Prostate gland (tissue), 2 donors: ENCODE measurements at regions not wholly inside any gene's neighbourhood (a gene's known extent, or its start where the extent isn't known, plus 50 kb on each side); places are given as distances from the start of the nearest gene placed in this dataset.

Experiments
- CTCF ChIP-seq, 4 experiments: fragments of 200-600 bp in 2 of 4; fragments of 450-650 bp in 2 of 4; sonication (generic) in 2 of 4; IDR thresholded peaks; 1 replicate in 3 of 4; 2 replicates in 1 of 4; pipeline ENCODE4 v1.5.1; 2016 to 2019; ENCODE audit warnings: antibody characterized with exemption in 4 of 4, mild to moderate bottlenecking in 2 of 4, moderate library complexity in 2 of 4
- POLR2A ChIP-seq: fragments of 450-650 bp; IDR thresholded peaks from one replicate; pipeline ENCODE4 v1.6.1; 2016; ENCODE audit warnings: antibody characterized with exemption, mild to moderate bottlenecking

- TF ChIP-seq CTCF (IDR thresholded peaks at IDR 0.05), result no peak
- no peak for TF ChIP-seq POLR2A
These were observed 279.0 kb downstream of the SRBD1 start for GRCh38 chr2:45332094-45332493.
